T-helper 9 cell (primary cell): ENCODE measurements at regions not wholly inside any gene's neighbourhood (a gene's known extent, or its start where the extent isn't known, plus 50 kb on each side); places are given as distances from the start of the nearest gene placed in this dataset.
"Not testable (repeated sequence)": the region's sequence is repeated elsewhere in the genome, so short reads cannot be mapped to it uniquely, and the experiment has no call there.

Experiments
- DNase-seq: peaks from one replicate; pipeline ENCODE4 v3.0.0-alpha.2; 2020

GRCh38 chr13:52929846-52930245, 81.4 kb upstream of the PCDH8 start:
- DNase-seq = no peak

- DNase-seq = no peak
Measured at GRCh38 chr13:52926971-52927370, 78.5 kb upstream of the PCDH8 start.

DNA sequence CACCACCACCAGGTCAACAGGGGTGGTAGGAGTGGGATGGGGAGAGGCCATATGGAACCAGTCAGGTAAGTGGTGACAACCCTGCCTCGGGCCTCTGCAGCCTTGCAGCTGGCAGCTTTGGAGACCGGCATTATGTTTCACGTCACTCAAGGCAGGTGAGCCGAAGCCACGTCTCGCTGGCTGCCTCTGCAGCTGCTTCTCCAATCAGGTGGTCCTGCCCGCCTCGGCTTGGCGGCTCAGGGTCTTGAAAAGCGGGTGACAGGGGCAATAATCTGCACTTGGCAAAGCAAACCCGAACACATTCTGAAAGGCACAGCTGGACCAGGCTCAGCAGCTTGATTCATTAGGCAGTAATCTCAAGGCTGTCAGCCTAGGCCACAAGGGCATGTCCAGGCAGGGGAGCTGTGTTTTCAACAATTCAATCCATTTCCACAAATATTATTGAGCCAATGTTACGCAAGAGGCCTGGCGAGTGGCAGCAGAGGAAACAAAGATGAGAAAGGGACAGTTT, 77.4 kb upstream of the PCDH8 start:
- DNase-seq = no peak

GRCh38 chr13:52925251-52925650, 76.8 kb upstream of the PCDH8 start:
- no peak for DNase-seq

- DNase-seq = no peak
Measured at GRCh38 chr13:52924289-52925148, 76.1 kb upstream of the PCDH8 start.

DNA sequence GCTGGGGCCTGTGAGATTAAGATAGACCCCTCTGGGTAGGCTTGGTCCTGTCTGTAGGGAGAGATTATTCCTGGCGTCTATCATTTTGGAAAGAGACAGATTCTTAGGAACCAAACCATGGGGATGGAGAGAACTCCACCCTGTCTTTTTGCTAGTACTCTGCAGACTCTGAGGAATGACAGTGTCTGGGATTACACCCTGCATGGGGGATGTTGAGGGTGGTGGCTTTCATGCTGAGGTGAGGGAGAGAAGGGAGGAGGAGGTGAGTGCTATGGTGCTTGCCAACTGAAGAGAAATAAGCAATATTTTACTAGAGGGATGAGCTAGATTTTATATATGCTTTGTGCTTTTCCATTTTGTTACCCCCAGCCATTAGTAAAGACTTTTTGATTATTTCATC, 74.5 kb upstream of the PCDH8 start:
- no peak for DNase-seq

- DNase-seq = no peak
Measured at GRCh38 chr13:52921194-52921593, 72.8 kb upstream of the PCDH8 start.

DNA sequence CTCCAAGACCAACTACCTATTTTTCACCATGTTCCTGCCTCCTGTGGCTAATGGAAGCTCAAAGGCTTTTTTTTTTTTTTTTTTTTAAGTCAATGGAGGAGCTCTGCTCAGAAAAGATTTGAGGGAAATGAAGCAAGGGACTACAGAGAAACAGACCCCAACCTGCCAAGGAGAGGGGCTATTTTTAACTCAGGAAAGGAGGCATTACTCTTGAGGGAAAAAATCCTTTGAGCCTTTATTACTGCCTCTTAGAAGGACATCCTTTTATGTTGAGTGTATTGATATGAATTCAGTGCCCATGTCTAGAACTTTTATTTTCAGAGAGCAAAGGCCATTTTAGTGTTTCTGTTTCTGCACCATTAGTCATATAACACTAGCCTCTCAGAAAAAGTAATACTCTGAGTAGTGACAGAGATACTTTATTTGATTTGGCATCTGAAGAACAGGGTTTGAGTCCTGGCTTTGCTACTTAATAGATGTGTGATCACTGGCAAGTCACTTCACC, 68.1 kb upstream of the PCDH8 start:
- no peak for DNase-seq

DNA sequence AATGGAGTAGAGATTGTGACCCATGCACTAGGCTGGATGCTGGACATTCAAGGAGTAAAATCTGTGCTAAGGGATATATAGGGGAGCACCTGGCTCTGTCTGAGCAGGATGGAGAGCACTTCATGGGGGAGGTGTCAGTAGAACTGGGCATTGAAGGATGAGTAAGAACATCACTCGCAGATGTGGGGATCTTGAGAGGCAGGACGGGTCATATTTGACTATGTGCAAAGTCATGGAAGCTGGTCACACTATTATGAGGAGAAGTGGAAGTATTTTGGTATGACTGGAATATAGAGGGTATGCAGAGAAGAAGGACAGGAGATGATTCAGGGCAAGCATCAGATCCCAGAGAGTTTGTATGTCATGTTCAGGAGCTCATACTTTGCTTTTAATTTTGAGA, 62.9 kb upstream of the PCDH8 start:
- no peak for DNase-seq

- not testable (repeated sequence) for DNase-seq
Measured at GRCh38 chr13:52910318-52910717, 61.9 kb upstream of the PCDH8 start.

GRCh38 chr13:52906122-52906903, 57.9 kb upstream of the PCDH8 start:
- no peak for DNase-seq

DNA sequence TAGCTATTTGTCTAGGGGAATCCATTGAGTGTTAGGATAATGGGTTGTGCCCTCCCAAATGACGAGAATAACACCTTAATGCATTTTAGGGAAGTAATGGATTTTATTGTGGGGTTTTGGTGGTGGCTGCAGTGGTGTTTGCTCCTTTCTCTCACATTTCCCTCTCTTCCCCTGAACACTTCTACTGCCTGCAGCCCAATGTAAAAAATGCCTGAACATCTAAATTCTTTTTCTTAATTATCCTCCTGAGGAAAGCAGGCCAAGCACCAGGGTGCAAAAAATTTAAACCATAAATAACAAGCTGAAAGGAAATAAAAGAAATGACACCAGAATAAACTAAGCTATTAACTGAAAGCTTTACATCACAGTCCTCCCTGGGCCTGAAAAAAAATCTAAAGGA, 57.3 kb upstream of the PCDH8 start:
- no peak for DNase-seq

GRCh38 chr13:52903320-52903719, 54.9 kb upstream of the PCDH8 start:
- DNase-seq = no peak

DNA sequence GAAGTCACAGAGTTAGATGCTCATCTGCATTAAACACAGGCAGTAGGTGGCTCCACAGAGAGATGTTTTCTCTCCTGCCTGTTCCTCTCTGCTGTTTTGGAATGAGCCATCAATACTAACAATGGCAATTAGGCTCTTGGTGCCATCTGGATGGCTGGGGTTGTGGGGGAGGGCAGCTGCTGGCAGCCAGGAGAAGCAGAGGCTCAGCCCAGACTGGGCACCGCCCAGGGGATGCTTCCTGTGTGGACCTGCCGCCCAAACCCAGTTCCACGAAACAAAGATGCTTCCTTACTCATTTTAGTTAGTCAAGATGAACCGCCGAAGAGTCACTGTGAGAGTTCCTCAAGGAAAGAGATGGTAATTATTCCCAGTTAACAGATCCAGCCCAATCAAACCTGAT, 50.8 kb upstream of the PCDH8 start:
- DNase-seq = no peak
